ENCODE measurements at regions not wholly inside any gene's neighbourhood (a gene's known extent, or its start where the extent isn't known, plus 50 kb on each side); places are given as distances from the start of the nearest gene placed in this dataset.

DNA sequence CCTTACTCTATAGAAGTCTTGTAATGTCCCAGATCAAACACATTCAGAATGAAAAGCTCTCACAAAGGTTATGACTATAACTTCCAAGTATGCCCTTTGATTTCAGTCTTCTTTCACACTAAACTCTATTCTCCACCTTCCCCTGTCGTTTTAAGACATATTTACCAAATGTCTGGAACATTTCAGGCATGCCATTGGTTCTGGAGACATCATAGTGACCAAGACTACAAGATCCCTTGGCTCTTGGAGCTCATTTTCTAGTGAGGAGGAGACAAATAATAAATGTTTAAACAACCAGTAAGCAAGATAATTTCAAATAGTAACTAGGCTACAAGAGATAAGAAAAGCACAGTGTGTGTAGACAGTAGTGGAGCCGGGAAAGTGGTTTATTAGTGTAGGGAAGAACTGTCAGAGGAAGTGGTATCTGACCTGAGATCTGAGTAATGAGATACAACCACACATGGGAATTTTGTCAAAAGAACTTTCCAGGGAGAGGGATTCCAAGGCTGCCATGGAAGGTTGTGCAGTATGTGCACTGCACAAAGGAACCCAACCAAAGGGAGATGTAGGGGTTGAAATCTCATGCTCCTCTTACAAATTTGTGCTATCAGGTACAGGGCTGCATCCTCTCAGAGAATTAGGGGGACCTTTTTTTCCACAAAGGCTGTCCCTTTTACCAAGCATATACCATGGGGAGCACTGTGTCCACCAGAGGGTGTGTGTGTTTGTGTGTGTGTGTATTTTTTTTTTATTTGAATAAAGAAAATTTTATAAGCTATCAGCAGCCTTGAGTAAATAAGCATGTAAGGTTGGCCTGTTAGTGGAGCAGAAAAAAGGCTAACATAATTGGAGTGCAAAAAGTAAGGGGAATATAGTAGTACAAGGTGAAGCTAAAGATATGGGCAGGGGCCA is 1279.1 kb upstream of the WWC1 start:
- TF ChIP-seq, protein P1, sequence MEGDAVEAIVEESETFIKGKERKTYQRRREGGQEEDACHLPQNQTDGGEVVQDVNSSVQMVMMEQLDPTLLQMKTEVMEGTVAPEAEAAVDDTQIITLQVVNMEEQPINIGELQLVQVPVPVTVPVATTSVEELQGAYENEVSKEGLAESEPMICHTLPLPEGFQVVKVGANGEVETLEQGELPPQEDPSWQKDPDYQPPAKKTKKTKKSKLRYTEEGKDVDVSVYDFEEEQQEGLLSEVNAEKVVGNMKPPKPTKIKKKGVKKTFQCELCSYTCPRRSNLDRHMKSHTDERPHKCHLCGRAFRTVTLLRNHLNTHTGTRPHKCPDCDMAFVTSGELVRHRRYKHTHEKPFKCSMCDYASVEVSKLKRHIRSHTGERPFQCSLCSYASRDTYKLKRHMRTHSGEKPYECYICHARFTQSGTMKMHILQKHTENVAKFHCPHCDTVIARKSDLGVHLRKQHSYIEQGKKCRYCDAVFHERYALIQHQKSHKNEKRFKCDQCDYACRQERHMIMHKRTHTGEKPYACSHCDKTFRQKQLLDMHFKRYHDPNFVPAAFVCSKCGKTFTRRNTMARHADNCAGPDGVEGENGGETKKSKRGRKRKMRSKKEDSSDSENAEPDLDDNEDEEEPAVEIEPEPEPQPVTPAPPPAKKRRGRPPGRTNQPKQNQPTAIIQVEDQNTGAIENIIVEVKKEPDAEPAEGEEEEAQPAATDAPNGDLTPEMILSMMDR (IDR thresholded peaks at IDR 0.05) = no peak
- TF ChIP-seq POLR2A (IDR thresholded peaks at IDR 0.05) = no peak
